GM18909 (cell line): ENCODE measurements at regions not wholly inside any gene's neighbourhood (a gene's known extent, or its start where the extent isn't known, plus 50 kb on each side); places are given as distances from the start of the nearest gene placed in this dataset.
"Not testable (repeated sequence)": the region's sequence is repeated elsewhere in the genome, so short reads cannot be mapped to it uniquely, and the experiment has no call there.

Source experiments
- ATAC-seq: cut with Tn5 transposase; IDR thresholded peaks from one replicate; pipeline ENCODE4 v1.9.1; 2021; ENCODE audit warnings: mild to moderate bottlenecking; ENCODE audit not compliant: unreplicated experiment, poor library complexity

GRCh38 chr2:180625006-180625844 is 355.2 kb upstream of the UBE2E3 start:
- ATAC-seq = no peak

- ATAC-seq = no peak
Measured at GRCh38 chr2:180621941-180622918, 358.2 kb upstream of the UBE2E3 start.

- ATAC-seq = no peak
Measured at GRCh38 chr2:180621366-180621765, 359.0 kb upstream of the UBE2E3 start.

- ATAC-seq = no peak
Measured at GRCh38 chr2:180618570-180618969, 361.8 kb upstream of the UBE2E3 start.

- no peak for ATAC-seq
Measured at GRCh38 chr2:180614776-180615175, 365.6 kb upstream of the UBE2E3 start.

GRCh38 chr2:180609626-180610340 is 370.6 kb upstream of the UBE2E3 start:
- no peak for ATAC-seq

GRCh38 chr2:180607514-180608049 is 372.8 kb upstream of the UBE2E3 start:
- no peak for ATAC-seq

GRCh38 chr2:180604077-180604476 is 376.3 kb upstream of the UBE2E3 start:
- peak; percentile 82 for ATAC-seq

GRCh38 chr2:180601016-180601415 is 379.4 kb upstream of the UBE2E3 start:
- no peak for ATAC-seq

- ATAC-seq = no peak
Measured at GRCh38 chr2:180599804-180600203, 380.6 kb upstream of the UBE2E3 start.

GRCh38 chr2:180597179-180597578 is 383.2 kb upstream of the UBE2E3 start:
- ATAC-seq = no peak

- no peak for ATAC-seq
Measured at GRCh38 chr2:180596453-180596852, 384.0 kb upstream of the UBE2E3 start.

GRCh38 chr2:180591947-180592346 is 388.5 kb upstream of the UBE2E3 start:
- no peak for ATAC-seq

- ATAC-seq = not testable (repeated sequence)
Measured at GRCh38 chr2:180591093-180591781, 389.2 kb upstream of the UBE2E3 start.

- ATAC-seq = no peak
Measured at GRCh38 chr2:180583441-180584140, 396.8 kb upstream of the UBE2E3 start.

GRCh38 chr2:180579388-180579787 is 401.0 kb upstream of the UBE2E3 start:
- ATAC-seq = no peak

- ATAC-seq = no peak
Measured at GRCh38 chr2:180578441-180578840, 402.0 kb upstream of the UBE2E3 start.

- ATAC-seq = no peak
Measured at GRCh38 chr2:180577567-180577966, 402.8 kb upstream of the UBE2E3 start.

GRCh38 chr2:180573951-180574350 is 406.5 kb upstream of the UBE2E3 start:
- ATAC-seq = no peak
